Hepatocyte (in vitro differentiated cells): ENCODE measurements at regions not wholly inside any gene's neighbourhood (a gene's known extent, or its start where the extent isn't known, plus 50 kb on each side); places are given as distances from the start of the nearest gene placed in this dataset.

ENCODE experiments used
- CTCF ChIP-seq: fragments of 200-600 bp; sonication (generic); IDR thresholded peaks from 2 replicates; pipeline ENCODE4 v1.5.1; 2016; ENCODE audit warnings: antibody characterized with exemption, mild to moderate bottlenecking; ENCODE audit not compliant: poor library complexity
- EZH2 ChIP-seq: fragments of 200-600 bp; sonication (generic); IDR thresholded peaks from 2 replicates; pipeline ENCODE4 v1.6.1; 2016; ENCODE audit warnings: antibody characterized with exemption, mild to moderate bottlenecking, borderline replicate concordance

- TF ChIP-seq CTCF (no peak), EZH2 (no peak)
These were observed 124.7 kb downstream of the NAV1 start for GRCh38 chr1:201663491-201664113.
